Lower leg skin (tissue), 3 donors: ENCODE measurements at regions not wholly inside any gene's neighbourhood (a gene's known extent, or its start where the extent isn't known, plus 50 kb on each side); places are given as distances from the start of the nearest gene placed in this dataset.

Experiments used
- POLR2A ChIP-seq, 2 donors: fragments of 450-650 bp; IDR thresholded peaks; one replicate each; pipeline ENCODE4 v1.6.1; 2016 to 2017; ENCODE audit warnings: antibody characterized with exemption in 2 of 2, mild to moderate bottlenecking in 1 of 2, moderate library complexity in 1 of 2
- TF ChIP-seq, protein P1 (sequence below), 3 donors: fragments of 450-650 bp; IDR thresholded peaks; one replicate each; pipeline ENCODE4 v1.5.1; 2016; ENCODE audit warnings: antibody characterized with exemption in 3 of 3, mild to moderate bottlenecking in 3 of 3, moderate library complexity in 2 of 3

GRCh38 chr15:96262097-96262496 is 68.4 kb upstream of the NR2F2 start:
- no peak for TF ChIP-seq POLR2A (IDR thresholded peaks at IDR 0.05)
- TF ChIP-seq, protein P1, sequence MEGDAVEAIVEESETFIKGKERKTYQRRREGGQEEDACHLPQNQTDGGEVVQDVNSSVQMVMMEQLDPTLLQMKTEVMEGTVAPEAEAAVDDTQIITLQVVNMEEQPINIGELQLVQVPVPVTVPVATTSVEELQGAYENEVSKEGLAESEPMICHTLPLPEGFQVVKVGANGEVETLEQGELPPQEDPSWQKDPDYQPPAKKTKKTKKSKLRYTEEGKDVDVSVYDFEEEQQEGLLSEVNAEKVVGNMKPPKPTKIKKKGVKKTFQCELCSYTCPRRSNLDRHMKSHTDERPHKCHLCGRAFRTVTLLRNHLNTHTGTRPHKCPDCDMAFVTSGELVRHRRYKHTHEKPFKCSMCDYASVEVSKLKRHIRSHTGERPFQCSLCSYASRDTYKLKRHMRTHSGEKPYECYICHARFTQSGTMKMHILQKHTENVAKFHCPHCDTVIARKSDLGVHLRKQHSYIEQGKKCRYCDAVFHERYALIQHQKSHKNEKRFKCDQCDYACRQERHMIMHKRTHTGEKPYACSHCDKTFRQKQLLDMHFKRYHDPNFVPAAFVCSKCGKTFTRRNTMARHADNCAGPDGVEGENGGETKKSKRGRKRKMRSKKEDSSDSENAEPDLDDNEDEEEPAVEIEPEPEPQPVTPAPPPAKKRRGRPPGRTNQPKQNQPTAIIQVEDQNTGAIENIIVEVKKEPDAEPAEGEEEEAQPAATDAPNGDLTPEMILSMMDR (IDR thresholded peaks at IDR 0.05): no peak
